ENCODE measurements at regions not wholly inside any gene's neighbourhood (a gene's known extent, or its start where the extent isn't known, plus 50 kb on each side); places are given as distances from the start of the nearest gene placed in this dataset.

GRCh38 chr20:53891306-53891894 lies 179.0 kb downstream of the BCAS1 start:
- no peak for DNase-seq (ENCODE audit: extremely low spot score in 2 of 2)
- Histone ChIP-seq H3K4me1 (peaks cover 4% of the 10 kb centered on the region), H3K27ac (no peak overlapping the region), H3K36me3 (no peaks in the 10 kb centered on the region), H3K4me3 (no peak overlapping the region), H3K9me3 (no peaks in the 10 kb centered on the region), H3K27me3 (no peaks in the 10 kb centered on the region)
- intact Hi-C loops (cut with DNase I), result no loop called here
- TF ChIP-seq CTCF (IDR thresholded peaks at IDR 0.05) (no peak), POLR2A (IDR thresholded peaks at IDR 0.05) (no peak), POLR2AphosphoS5 (IDR thresholded peaks at IDR 0.05; ENCODE audit: insufficient read depth in 1 of 2, low read depth in 1 of 2) (no peak)

GRCh38 chr20:53890443-53891305 lies 179.7 kb downstream of the BCAS1 start:
- no peaks in the 10 kb centered on the region for H3K27me3 ChIP-seq
- H3K9me3 ChIP-seq, result no peaks in the 10 kb centered on the region
- no peaks in the 10 kb centered on the region for H3K36me3 ChIP-seq
- intact Hi-C loops (cut with DNase I), result no loop called here
- TF ChIP-seq POLR2A (IDR thresholded peaks at IDR 0.05) (no peak), POLR2AphosphoS5 (IDR thresholded peaks at IDR 0.05; ENCODE audit: insufficient read depth in 1 of 2, low read depth in 1 of 2) (no peak), CTCF (IDR thresholded peaks at IDR 0.05) (no peak)
- H3K4me3 ChIP-seq, result no peak overlapping the region
- no peak for DNase-seq (ENCODE audit: extremely low spot score in 2 of 2)
- peaks cover 4% of the 10 kb centered on the region for H3K4me1 ChIP-seq
- H3K27ac ChIP-seq, result no peak overlapping the region

GRCh38 chr20:53889411-53890148 lies 180.8 kb downstream of the BCAS1 start:
- H3K27ac ChIP-seq, result no peak overlapping the region
- no peaks in the 10 kb centered on the region for H3K9me3 ChIP-seq
- no peak overlapping the region for H3K4me3 ChIP-seq
- TF ChIP-seq POLR2A (IDR thresholded peaks at IDR 0.05) (no peak), CTCF (IDR thresholded peaks at IDR 0.05) (no peak), POLR2AphosphoS5 (IDR thresholded peaks at IDR 0.05; ENCODE audit: insufficient read depth in 1 of 2, low read depth in 1 of 2) (no peak)
- intact Hi-C loops (cut with DNase I), result no loop called here
- DNase-seq (ENCODE audit: extremely low spot score in 2 of 2), result no peak
- H3K27me3 ChIP-seq, result no peaks in the 10 kb centered on the region
- H3K36me3 ChIP-seq, result no peaks in the 10 kb centered on the region
- peaks cover 4% of the 10 kb centered on the region for H3K4me1 ChIP-seq

GRCh38 chr20:53888951-53889350 lies 181.4 kb downstream of the BCAS1 start:
- Histone ChIP-seq H3K27ac (no peak overlapping the region), H3K27me3 (no peaks in the 10 kb centered on the region), H3K4me3 (no peak overlapping the region), H3K4me1 (peaks cover 4% of the 10 kb centered on the region), H3K9me3 (no peaks in the 10 kb centered on the region), H3K36me3 (no peaks in the 10 kb centered on the region)
- intact Hi-C loops (cut with DNase I), result no loop called here
- no peak for TF ChIP-seq POLR2A (IDR thresholded peaks at IDR 0.05)
- DNase-seq (ENCODE audit: extremely low spot score in 2 of 2), result no peak

GRCh38 chr20:53888510-53888909 lies 181.9 kb downstream of the BCAS1 start:
- Histone ChIP-seq H3K4me3 (no peak overlapping the region), H3K4me1 (peaks cover 4% of the 10 kb centered on the region), H3K27me3 (no peaks in the 10 kb centered on the region), H3K36me3 (no peaks in the 10 kb centered on the region), H3K9me3 (no peaks in the 10 kb centered on the region), H3K27ac (no peak overlapping the region)
- intact Hi-C loops (cut with DNase I), result no loop called here
- no peak for TF ChIP-seq POLR2A (IDR thresholded peaks at IDR 0.05)
- TF ChIP-seq POLR2AphosphoS5 (IDR thresholded peaks at IDR 0.05; ENCODE audit: insufficient read depth in 1 of 2, low read depth in 1 of 2), result no peak
- TF ChIP-seq CTCF (IDR thresholded peaks at IDR 0.05), result no peak
- DNase-seq (ENCODE audit: extremely low spot score in 2 of 2), result no peak

All from vagina (tissue), 2 donors.